ENCODE measurements at regions not wholly inside any gene's neighbourhood (a gene's known extent, or its start where the extent isn't known, plus 50 kb on each side); places are given as distances from the start of the nearest gene placed in this dataset.

DNA sequence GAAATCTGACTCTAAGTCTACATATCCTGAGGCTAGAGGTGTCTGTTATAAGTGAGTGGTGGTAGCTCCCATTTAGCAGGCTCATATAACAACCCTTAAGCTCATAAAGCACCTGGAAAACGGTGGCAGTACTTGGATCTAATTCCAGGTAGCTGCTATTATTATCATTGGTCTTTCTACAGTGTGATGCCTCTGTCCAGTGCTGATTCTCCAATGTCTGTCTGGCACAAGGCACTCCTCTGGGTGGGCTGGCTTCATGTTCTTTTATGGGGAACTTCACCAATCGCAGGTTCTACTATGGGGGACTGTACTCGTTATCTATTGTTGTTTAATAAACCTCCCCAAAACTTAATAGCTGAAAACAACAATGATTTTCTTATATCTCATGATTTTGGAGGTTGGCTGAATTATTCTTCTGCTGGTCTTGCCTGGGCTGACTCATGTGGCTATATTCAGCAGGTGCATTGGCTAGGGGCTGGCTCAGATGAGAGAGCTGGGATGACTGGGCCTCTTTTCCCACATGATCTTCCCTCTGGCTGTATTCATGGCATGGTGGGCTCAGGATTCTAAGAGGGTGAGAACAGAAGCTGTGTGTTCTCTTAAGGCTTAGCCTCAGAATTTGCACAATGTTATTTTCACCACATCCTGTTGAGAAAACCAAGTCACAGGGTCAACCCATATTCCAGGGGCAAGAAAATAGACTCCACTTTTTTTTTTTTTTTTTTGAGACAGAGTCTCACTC lies 93.0 kb upstream of the PCGF5 start:
- DNase-seq (ENCODE audit: low read depth in 2 of 2, low spot score in 1 of 2) = no peak

DNA sequence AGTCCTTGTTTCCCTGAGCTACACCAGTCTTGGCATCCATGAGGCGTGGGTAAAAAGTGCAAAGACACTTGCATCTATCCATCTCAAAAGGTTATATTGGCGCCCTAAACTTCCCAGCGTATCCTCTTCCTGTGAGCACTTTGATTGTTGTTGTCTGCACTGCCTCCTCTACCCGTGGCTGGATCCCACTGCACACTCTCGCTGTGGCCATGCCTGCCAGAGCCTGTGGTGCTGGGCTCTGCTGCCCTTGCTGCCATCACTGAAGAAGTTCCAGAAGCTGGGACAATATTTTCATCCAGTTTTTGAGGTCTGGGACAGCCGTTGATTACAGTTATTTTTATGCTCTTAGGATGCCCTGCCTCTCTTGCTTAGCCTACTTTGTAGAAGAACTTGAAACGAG lies 85.3 kb upstream of the PCGF5 start:
- DNase-seq (ENCODE audit: low read depth in 2 of 2, low spot score in 1 of 2) = no peak

- DNase-seq (ENCODE audit: low read depth in 2 of 2, low spot score in 1 of 2) = no peak
Measured at GRCh38 chr10:91137011-91137643, 83.3 kb upstream of the PCGF5 start.

DNA sequence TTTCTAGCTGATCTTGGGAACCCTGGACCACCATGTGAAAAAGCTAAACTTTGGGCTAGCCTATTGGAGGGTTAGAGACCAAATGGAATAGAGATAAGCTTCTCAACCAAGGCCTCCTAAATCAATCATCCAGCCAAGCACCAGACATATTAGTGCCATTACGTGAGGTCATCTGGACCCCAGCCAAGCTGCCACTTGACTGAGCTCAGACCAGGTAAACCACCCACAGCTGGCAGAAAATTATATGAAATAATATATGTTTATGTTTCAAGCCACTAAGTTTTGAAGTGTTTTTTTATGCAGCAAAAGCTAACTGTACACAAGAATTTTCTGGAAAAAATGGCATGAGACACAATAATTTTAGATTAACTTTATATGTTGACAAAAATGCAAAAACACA lies 82.6 kb upstream of the PCGF5 start:
- DNase-seq (ENCODE audit: low read depth in 2 of 2, low spot score in 1 of 2) = no peak

DNA sequence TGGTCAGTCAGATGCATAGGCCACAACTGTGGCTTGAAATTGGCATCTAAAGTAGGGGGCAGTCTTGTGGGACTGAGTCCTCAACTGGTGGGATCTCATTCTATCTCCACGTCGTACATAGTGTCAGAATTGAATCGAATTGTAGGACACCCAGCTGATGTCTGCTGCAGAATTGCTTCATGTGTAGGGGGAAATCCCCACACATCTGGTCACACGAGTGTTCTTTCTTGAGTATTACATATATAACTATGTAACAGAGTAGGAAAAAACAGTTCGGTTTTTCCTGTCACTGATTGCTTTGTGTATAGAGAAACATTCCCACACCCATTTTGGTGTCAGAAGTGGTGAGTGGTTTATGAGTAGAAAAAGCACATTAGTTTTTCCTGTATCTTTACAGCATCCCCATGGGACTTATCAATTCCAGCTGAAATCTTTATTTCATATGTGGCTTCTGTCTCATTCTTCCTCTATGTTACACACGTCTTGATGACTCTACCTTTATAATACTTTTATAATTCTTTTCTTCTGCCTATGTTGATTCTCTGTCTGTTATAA lies 79.4 kb upstream of the PCGF5 start:
- no peak for DNase-seq (ENCODE audit: low read depth in 2 of 2, low spot score in 1 of 2)

GRCh38 chr10:91144961-91145360 lies 75.5 kb upstream of the PCGF5 start:
- no peak for DNase-seq (ENCODE audit: low read depth in 2 of 2, low spot score in 1 of 2)

GRCh38 chr10:91146146-91146545 lies 74.3 kb upstream of the PCGF5 start:
- DNase-seq (ENCODE audit: low read depth in 2 of 2, low spot score in 1 of 2) = no peak

GRCh38 chr10:91149550-91149949 lies 70.9 kb upstream of the PCGF5 start:
- no peak for DNase-seq (ENCODE audit: low read depth in 2 of 2, low spot score in 1 of 2)

DNA sequence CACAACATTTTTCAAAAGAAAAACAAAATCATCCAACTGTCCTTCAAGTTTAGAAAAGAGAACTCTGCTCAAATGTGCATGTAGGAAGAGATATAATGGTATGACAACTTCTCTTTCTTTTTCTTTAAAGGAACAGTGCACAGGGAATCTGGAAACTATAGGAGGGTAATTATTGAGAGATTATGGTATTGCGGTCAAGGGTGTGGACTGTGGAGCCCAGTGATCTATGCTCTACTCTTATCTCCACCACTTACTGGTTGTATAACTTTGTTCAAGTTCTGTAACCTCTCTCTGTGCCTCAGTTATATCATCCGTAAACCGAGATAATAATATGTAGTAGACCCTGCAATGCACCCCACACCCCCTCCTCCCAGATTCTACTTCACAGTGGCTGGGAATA lies 69.8 kb upstream of the PCGF5 start:
- no peak for DNase-seq (ENCODE audit: low read depth in 2 of 2, low spot score in 1 of 2)

DNA sequence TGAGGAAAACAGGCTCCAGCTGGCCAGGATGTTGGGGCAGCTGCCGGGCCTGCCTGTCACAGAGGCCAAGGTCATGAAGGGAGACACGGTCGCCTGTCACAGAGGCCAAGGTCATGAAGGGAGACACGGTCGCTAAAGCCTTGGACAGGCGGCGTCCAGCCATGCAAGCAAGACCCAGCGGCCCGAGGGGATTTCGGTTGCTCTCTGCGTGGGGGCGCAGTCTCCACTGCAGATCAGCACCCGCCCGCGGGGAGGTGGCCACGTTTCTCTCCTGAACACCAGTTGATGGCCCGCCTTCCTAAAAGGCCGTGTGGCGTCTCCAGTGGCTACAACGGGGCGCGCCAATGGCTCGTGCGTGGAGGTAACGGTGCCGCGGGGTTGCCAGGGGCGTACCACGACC lies 67.0 kb upstream of the PCGF5 start:
- DNase-seq (ENCODE audit: low read depth in 2 of 2, low spot score in 1 of 2) = no peak

DNA sequence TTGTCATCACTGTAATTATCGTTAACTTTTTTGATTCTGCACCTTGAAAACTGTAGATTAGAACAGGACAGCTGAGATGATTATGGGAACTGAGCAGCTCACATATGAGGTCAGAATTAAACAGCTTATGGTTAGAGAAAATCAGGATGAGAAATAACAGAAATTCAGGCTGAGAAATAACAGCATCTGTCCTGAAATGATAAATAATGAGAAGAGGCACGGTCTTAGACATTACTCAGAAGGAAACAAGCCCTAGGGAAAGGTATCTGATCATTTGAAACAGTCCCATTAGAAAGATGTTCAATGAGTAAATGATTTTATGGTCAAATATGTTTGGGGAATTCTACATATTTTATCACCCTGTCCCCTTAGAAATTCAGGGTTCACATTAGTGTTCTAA lies 65.6 kb upstream of the PCGF5 start:
- DNase-seq (ENCODE audit: low read depth in 2 of 2, low spot score in 1 of 2) = no peak

- no peak for DNase-seq (ENCODE audit: low read depth in 2 of 2, low spot score in 1 of 2)
Measured at GRCh38 chr10:91156196-91156595, 64.3 kb upstream of the PCGF5 start.

DNA sequence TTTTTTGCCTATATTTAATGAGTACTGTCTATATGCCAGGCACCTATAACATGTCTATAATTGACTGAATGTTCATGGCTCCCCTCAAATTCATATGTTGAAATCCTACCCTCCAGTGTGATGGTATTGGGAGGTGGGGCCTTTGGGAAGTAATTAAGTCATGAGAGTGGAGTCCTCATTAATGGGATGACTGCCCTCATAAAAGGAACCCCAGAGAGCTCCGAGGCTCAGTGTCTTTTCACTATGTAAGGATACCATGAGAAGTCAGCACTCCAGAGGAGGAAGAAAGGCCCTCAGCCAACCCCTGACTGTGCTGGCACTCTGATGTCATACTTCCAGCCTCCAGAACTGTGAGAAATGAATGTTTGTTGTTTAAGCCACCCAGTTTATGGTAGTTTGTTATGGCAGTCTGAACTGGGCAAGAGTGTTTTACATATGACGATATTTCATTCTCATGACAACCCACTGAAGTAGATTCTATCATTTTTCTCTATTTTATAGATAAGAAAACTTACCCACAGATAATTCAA lies 61.1 kb upstream of the PCGF5 start:
- no peak for DNase-seq (ENCODE audit: low read depth in 2 of 2, low spot score in 1 of 2)

DNA sequence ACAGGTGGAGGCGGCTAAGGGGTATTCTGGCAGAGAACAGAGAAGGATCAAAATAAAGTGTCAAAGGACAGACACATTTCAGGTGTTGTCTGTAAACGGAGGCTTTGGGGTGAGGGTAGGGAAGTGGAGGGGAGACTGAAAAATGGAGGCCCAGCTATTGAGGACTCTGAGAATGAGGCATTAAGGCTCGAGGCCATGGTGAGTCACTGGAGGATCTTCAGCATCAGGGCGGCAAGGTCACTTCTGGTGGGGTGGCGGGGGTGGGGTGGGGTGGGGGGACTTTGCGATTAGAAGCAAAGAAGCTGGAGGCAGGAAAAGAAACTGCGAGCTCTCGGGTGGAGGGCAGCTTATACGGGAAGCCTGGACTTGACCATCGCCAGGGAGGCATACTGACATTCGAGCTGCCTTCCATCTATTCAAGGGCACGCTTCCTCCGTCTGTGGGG lies 58.4 kb upstream of the PCGF5 start:
- no peak for DNase-seq (ENCODE audit: low read depth in 2 of 2, low spot score in 1 of 2)

- DNase-seq (ENCODE audit: low read depth in 2 of 2, low spot score in 1 of 2) = peak; percentile 35 to 54
Measured at GRCh38 chr10:91162495-91163268, 57.8 kb upstream of the PCGF5 start.

GRCh38 chr10:91163269-91163868 lies 57.1 kb upstream of the PCGF5 start:
- DNase-seq (ENCODE audit: low read depth in 2 of 2, low spot score in 1 of 2) = peak; percentile 39 to 44

- peak; percentile 35 to 66 for DNase-seq (ENCODE audit: low read depth in 2 of 2, low spot score in 1 of 2)
Measured at GRCh38 chr10:91163869-91164474, 56.5 kb upstream of the PCGF5 start.

GRCh38 chr10:91164520-91165065 lies 55.9 kb upstream of the PCGF5 start:
- DNase-seq (ENCODE audit: low read depth in 2 of 2, low spot score in 1 of 2) = no peak

DNA sequence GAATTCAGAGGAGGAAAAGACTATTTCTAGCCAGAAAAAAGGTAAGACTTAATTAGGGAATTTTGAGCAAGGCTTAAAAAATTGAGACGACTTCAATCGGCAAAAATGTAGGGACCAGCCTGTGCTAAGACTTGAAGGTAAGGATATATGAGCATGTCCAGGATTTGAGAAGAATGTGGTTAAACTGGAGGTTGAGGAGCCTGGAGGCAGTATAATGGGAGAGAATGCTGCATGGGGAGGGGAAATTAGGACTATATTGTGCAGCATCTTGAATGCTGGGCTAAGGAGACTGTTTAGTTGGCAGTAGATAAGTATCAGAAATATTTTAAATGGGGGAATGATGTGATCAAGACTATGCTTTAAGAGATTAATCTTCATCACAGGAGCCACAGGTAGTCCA lies 53.1 kb upstream of the PCGF5 start:
- no peak for DNase-seq (ENCODE audit: low read depth in 2 of 2, low spot score in 1 of 2)

- no peak for DNase-seq (ENCODE audit: low read depth in 2 of 2, low spot score in 1 of 2)
Measured at GRCh38 chr10:91170418-91170817, 50.0 kb upstream of the PCGF5 start.

Data from stimulated activated CD8-positive, alpha-beta memory T cell treated with anti-CD3 and anti-CD28 coated beads, Interleukin-4, amount 100 ng/mL, for 4 hours (primary cell).